Smooth muscle cell (in vitro differentiated cells): ENCODE measurements at regions not wholly inside any gene's neighbourhood (a gene's known extent, or its start where the extent isn't known, plus 50 kb on each side); places are given as distances from the start of the nearest gene placed in this dataset.
"Not testable (repeated sequence)": the region's sequence is repeated elsewhere in the genome, so short reads cannot be mapped to it uniquely, and the experiment has no call there.

Experiments
- DNase-seq: peaks from one replicate; lab custom pipeline; 2025; ENCODE audit not compliant: unreplicated experiment; lab: John Stamatoyannopoulos, UW
- H2AFZ ChIP-seq: fragments of 200-600 bp; sonication (generic); 2 replicates; pipeline ENCODE4 v1.6.0; 2016; ENCODE audit warnings: antibody characterized with exemption, low read depth, mild to moderate bottlenecking
- H3F3A ChIP-seq: fragments of 200-600 bp; sonication (generic); 2 replicates; pipeline ENCODE4 v1.6.0; 2017; ENCODE audit warnings: antibody characterized with exemption, low read depth
- H3K27ac ChIP-seq: fragments of 200-600 bp; sonication (generic); 2 replicates; pipeline ENCODE4 v1.5.1; 2016; ENCODE audit warnings: low read depth, mild to moderate bottlenecking
- H3K27me3 ChIP-seq: fragments of 200-600 bp; sonication (generic); 2 replicates; pipeline ENCODE4 v1.6.1; 2016; ENCODE audit warnings: low read depth, mild to moderate bottlenecking
- H3K36me3 ChIP-seq: fragments of 200-600 bp; sonication (generic); 2 replicates; pipeline ENCODE4 v1.5.1; 2016; ENCODE audit warnings: low read depth
- H3K4me1 ChIP-seq: fragments of 200-600 bp; sonication (generic); 2 replicates; pipeline ENCODE4 v1.5.1; 2016; ENCODE audit warnings: low read depth
- H3K4me2 ChIP-seq: fragments of 200-600 bp; sonication (generic); 2 replicates; pipeline ENCODE4 v1.6.0; 2016; ENCODE audit warnings: mild to moderate bottlenecking
- H3K4me3 ChIP-seq: fragments of 200-600 bp; sonication (generic); 2 replicates; pipeline ENCODE4 v1.5.1; 2016; ENCODE audit warnings: mild to moderate bottlenecking
- H3K79me2 ChIP-seq: fragments of 200-600 bp; sonication (generic); 2 replicates; pipeline ENCODE4 v1.6.0; 2016; ENCODE audit warnings: low read depth, mild to moderate bottlenecking
- H3K9ac ChIP-seq: fragments of 200-600 bp; sonication (generic); 2 replicates; pipeline ENCODE4 v1.6.0; 2016; ENCODE audit warnings: low read depth
- H3K9me3 ChIP-seq: fragments of 200-600 bp; sonication (generic); replicated peaks from 2 replicates; pipeline ENCODE4 v1.5.1; 2016; ENCODE audit warnings: low read depth
- H4K20me1 ChIP-seq: fragments of 200-600 bp; sonication (generic); 2 replicates; pipeline ENCODE4 v1.6.0; 2016; ENCODE audit warnings: low read depth
- CTCF ChIP-seq: fragments of 200-600 bp; sonication (generic); IDR thresholded peaks from 2 replicates; pipeline ENCODE4 v1.5.1; 2017; ENCODE audit warnings: borderline replicate concordance, mild to moderate bottlenecking, antibody characterized with exemption; ENCODE audit not compliant: insufficient read depth, poor library complexity, severe bottlenecking
- WGBS: methylation state at CpG from one replicate; pipeline ENCODE4 v1.1.7; 2016; ENCODE audit warnings: low lambda C conversion rate; 5-methylcytosine and 5-hydroxymethylcytosine counted together

DNA sequence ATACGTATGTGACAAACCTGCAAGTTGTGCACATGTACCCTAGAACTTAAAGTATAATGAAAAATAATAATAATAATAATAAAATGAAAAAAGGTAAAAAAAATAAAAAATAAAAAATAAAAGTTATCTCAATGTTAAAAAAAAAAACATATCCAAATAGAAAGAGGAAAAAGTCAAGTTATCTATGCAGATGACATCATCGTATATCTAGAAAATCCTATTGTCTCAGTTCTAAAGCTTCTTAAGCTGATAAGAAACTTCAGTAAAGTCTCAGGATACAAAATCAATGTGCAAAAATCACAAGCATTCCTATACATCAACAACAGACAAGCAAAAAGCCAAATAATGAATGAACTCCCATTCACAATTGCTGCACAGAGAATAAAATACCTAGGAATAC lies 466.6 kb upstream of the PHF14 start:
- no peaks in the 10 kb centered on the region for H3K4me1 ChIP-seq
- H3K4me3 ChIP-seq = no peak overlapping the region
- no peak overlapping the region for H3K27ac ChIP-seq
- no peaks in the 10 kb centered on the region for H4K20me1 ChIP-seq
- no peaks in the 10 kb centered on the region for H3K27me3 ChIP-seq
- no peak for TF ChIP-seq CTCF
- H3F3A ChIP-seq = no peaks in the 10 kb centered on the region
- no peak overlapping the region for H2AFZ ChIP-seq
- no peak overlapping the region for H3K9ac ChIP-seq
- H3K36me3 ChIP-seq = no peaks in the 10 kb centered on the region
- no peak for DNase-seq
- WGBS = 97% methylated on average over 2 of the region's 2 CpGs
- no peaks in the 10 kb centered on the region for H3K9me3 ChIP-seq
- H3K4me2 ChIP-seq = no peak overlapping the region
- no peaks in the 10 kb centered on the region for H3K79me2 ChIP-seq

- Histone ChIP-seq H3K27me3 (no peaks in the 10 kb centered on the region), H3K36me3 (no peaks in the 10 kb centered on the region), H3K9ac (no peak overlapping the region), H3K79me2 (no peaks in the 10 kb centered on the region), H2AFZ (no peak overlapping the region), H4K20me1 (no peaks in the 10 kb centered on the region), H3K4me1 (no peaks in the 10 kb centered on the region), H3F3A (no peaks in the 10 kb centered on the region), H3K4me3 (no peak overlapping the region), H3K9me3 (no peaks in the 10 kb centered on the region), H3K4me2 (no peak overlapping the region), H3K27ac (no peak overlapping the region)
- no peak for TF ChIP-seq CTCF
- no peak for DNase-seq
- WGBS = 70% methylated on average over 2 of the region's 2 CpGs
Measured at GRCh38 chr7:10521306-10521705, 452.4 kb upstream of the PHF14 start.

- not testable (repeated sequence) for H3K27ac ChIP-seq, H3K36me3 ChIP-seq, H4K20me1 ChIP-seq, DNase-seq, H2AFZ ChIP-seq, H3K4me3 ChIP-seq, H3K9ac ChIP-seq, H3K4me2 ChIP-seq, H3K27me3 ChIP-seq, H3K79me2 ChIP-seq, H3K4me1 ChIP-seq, H3F3A ChIP-seq, H3K9me3 ChIP-seq
- WGBS = 87% methylated on average over 13 of the region's 13 CpGs
Measured at GRCh38 chr7:10533429-10533828, 440.2 kb upstream of the PHF14 start.

DNA sequence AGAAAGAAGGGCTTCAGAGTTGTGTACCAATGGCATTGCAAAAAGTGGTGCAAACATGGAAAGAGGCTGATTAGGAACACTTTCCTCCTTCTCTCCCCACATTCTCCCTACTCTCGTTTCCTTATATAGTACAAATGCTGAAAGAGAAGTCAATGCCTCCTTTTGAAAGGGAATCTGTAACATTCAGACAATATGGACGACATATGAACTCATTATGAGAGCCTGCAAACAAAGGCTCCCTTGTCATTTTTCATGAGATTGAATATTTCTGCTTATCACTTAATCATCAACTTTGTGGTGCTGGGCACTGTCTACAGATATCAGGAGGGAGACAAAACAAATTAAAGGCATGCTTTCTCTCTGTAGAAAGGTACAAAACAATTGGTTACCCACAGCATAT lies 437.1 kb upstream of the PHF14 start:
- no peak overlapping the region for H3K4me3 ChIP-seq
- no peaks in the 10 kb centered on the region for H3K36me3 ChIP-seq
- no peak overlapping the region for H3K4me2 ChIP-seq
- no peak overlapping the region for H3K9ac ChIP-seq
- peaks cover 5% of the 10 kb centered on the region for H3K27me3 ChIP-seq
- no peak overlapping the region for H2AFZ ChIP-seq
- no peaks in the 10 kb centered on the region for H3K4me1 ChIP-seq
- H3K9me3 ChIP-seq = no peaks in the 10 kb centered on the region
- DNase-seq = no peak
- H3F3A ChIP-seq = no peaks in the 10 kb centered on the region
- no peaks in the 10 kb centered on the region for H4K20me1 ChIP-seq
- H3K27ac ChIP-seq = no peak overlapping the region
- no peak for TF ChIP-seq CTCF
- H3K79me2 ChIP-seq = no peaks in the 10 kb centered on the region
- WGBS = 54% methylated on average over 2 of the region's 2 CpGs
